T-helper 1 cell treated with Interleukin-12 subunit alpha and Interleukin-12 subunit beta and Interleukin-4 antibody, amounts not matched to agents 30 ng/mL and 1 ng/mL, for 36 hours (primary cell): ENCODE measurements at regions not wholly inside any gene's neighbourhood (a gene's known extent, or its start where the extent isn't known, plus 50 kb on each side); places are given as distances from the start of the nearest gene placed in this dataset.
"Not testable (repeated sequence)": the region's sequence is repeated elsewhere in the genome, so short reads cannot be mapped to it uniquely, and the experiment has no call there.

ENCODE experiments used
- intact Hi-C: fragments of 100-400 bp; cut with micrococcal nuclease; formaldehyde crosslinking; loops from one replicate; pipeline ENCODE4 v1.15.1; 2024

DNA sequence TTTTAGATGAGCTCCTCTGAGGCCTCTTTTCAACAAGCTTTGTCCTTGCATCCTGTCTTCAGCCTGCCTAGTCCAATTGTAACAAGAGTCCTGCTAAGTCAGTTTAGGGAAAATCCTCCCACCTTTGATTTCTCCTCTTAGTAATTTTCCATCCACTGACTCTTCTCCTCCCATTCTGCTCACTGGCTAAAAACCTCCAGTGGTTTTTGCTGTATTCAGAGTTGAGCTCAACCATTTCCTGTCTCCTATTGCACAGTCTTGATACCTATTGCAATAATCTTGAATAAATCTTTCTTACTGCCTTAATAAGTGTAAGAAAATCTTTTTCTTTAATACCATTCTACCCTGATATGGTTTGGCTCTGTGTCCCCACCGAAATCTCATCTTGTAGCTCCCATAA lies 117.8 kb upstream of the ENPP6 start:
- intact Hi-C loops = no loop called here

DNA sequence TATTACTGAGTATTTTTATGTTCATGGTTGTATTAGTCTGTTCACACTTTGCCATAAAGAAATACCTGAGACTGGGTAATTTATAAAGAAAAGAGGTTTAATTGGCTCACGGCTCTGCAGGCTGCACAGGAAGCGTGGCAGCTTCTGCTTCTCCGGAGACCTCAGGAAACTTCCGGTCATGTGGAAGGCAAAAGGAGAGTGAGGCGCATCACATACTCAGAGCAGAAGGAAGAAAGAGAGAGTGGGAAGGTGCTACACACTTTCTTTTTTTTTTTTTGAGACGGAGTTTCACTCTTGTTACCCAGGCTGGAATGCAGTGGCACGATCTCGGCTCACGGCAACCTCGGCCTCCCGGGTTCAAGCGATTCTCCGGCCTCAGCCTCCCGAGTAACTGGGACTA lies 115.8 kb upstream of the ENPP6 start:
- intact Hi-C loops = not testable (repeated sequence)

DNA sequence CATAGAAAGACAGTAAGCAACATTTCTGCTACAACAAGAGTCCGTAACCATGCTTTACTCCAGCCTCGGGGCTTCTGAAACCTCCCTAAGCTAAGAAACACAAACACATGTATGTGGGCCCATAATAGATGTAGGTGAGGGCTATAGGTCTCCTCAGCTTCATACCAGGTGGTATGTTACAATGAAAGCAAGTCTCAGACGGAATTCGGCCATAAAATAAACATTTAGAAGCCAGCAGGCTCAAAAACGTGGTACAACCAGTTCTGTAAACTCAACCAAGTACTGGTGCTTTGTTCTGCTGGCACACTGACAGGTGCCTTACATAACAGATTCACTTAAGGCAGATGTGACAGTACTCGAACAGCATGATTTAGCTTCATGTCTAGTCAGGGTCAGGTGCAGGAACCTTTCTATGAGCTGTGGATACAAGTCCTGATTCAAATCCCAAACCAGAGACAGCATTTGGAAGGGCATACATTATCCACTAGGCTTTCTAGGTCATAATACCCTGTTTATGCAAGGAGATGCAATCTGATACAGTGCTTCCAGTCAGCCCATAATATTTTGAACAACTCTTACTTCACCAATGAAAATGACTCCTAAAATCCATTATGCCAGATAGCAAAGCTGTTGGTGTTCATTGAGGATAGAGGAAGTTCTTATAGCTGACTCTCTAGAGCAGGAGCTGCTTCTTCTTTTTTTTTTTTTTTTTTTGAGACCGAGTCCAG lies 113.8 kb upstream of the ENPP6 start:
- intact Hi-C loops = no loop called here

DNA sequence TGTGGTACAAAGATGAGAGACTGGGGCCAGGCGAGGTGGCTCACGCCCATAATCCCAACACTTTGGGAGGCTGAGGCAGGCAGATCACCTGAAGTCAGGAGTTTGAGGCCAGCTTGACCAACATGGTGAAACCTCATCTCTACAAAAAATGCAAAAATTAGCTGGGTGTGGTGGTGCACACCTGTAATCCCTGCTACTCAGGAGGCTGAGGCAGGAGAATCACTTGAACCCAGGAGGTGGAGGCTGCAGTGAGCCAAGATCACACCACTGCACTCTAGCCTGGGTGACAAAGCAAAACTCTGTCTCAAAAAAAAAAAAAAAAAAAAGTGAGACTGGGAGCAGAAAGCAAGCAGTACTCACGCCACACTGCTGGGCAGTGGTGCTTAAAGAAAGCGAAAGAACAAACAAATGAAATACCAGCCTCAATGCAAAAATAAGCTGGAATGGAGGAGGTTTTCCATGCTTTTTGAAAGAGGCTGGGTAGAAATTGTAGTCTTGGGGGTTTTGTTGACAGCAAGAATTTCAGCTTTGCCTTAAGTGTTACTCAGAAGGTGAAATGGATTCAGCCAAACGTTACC lies 112.9 kb upstream of the ENPP6 start:
- intact Hi-C loops = not testable (repeated sequence)

DNA sequence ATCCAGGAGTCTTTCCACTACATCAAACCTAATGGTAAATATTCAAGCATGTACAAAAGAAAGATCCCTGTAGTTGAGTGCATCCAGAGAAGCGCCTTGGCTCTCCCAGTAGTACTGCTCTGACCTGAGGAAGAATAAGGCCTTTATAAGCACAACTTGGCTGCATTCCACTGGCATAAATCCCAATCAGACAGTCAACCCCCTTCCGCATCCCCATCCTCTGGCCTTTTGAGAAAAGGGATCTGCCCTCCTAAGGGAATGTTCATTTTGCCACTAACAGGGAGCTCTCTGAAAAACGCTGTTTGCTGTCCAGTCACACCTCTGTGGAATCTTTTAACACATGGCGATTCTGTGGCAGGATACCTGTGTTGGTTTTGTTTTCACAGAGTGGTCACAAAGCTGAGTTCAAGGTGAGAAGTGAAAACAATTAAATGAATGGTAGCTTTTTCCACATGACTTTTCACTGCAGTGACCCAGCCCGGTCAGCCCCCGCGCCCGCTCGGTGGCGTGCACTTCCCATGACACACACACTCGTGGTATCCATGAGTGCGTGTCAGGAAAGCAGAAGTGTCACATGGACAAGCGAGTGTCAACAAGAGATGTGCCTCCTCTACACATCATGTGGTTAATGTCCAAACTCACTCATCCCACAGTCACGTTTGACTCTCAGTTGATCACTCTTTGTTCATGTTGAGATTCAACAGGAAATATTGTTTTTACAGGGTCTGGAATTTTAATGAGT lies 112.2 kb upstream of the ENPP6 start:
- intact Hi-C loops = no loop called here

DNA sequence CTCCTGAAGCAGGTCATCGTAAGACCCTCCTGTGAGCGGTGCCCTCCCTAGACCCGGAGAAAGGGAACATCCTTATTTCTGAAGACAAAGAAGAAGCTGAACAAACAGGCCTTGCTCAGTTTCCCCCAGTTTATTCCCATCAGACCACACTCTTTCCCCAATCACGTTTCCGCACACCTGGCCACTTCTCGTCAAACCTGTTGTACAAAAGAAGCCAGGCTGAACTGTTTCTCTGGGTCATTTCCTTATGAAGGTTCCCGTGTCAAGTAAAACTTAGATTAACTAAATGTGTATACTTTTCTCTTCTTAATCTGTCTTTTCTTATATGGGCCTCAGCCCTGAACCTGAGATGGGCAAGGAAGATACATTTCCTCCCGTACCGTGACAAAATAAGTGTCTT lies 111.6 kb upstream of the ENPP6 start:
- intact Hi-C loops = no loop called here

DNA sequence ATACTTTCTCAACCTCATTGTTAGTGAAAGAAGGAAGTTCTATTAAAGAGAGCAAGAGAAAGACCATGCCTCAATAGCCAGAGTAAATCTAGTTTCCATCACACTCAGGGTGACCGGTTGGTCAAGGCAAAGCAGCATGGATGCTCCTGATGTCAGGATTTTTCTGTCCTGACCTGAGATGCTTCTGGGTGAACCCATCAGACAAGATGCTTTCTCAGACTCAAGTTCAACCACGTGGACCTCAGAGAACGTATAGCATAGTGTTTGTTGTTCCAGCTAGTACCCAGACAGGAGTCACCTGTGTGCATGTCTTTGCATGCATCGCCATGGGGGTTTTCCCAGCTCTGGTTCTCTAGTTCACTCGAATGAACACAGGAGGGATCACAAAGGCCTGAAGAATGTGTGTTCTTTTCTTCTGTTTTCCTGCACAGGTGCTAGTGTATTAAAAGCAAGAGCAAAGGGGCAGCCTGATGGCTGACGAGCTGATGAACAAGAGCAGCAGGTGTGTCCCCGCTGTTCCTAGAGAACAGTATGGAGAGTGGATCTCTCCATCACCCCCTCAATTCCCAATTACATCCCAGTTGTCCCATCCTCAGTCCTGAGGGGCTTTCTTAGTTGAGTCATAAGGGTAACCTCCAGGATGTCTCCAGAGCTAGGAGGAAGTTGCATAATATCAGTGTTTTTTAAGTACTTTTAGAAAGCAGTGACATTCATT lies 110.5 kb upstream of the ENPP6 start:
- intact Hi-C loops = loop anchor here (1.0 kb wide), 2 partner anchors 9 to 19 kb away; no protein-coding TSS in a partner anchor

DNA sequence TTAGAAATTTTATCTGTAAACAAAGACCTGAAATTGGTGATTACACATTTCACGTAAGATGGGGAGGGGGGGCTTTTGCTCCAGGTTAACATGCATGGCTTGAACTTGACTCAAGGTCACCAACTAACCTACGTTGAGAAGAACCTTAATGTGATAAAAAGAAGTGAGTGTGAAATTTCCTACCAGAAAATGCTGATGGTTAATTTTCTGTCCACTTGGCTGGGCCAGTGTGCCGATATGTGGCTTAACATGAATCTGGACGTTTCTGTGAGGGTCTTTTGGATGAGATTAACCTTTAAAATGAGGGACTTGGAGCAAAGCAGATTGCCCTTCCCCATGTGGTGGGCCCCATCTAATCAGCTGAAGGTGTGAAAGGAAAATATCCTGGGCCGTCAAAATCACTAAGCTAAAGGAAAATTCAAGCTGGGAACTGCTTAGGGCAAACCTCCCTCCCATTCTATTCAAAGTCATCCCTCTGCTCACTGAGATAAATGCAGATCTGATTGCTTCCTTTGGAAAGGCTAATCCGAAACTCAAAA lies 107.3 kb upstream of the ENPP6 start:
- intact Hi-C loops = no loop called here

DNA sequence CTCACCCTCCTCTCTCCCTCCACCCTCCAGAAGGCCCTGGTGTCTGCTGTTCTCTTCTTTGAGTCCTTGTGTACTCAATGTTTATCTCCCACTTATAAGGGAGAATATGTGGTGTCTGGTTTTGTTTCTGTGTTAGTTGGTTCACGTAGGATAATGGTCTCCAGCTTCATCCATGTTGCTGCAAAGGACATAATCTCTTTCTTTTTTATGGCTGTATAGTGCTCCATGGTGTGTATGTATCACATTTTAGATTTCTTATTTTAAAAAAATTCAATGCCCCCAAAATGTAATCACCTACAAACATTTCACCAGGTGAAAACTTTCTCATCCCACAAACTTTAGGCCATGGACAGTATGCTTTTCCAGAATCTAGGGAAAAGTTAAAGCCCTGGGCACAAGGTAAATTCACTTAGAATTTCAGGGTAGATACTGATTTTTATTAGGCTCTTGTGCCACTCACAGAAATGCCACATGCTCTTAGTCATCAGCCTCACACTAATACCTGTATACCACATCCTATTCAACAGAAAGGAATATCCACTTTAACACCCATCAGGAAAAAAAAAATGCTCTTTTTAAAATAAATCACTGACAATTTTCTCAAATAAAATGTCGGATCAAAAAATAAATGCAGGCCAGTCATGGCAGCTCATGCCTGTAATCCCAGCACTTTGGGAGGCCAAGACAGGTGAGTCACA lies 104.8 kb upstream of the ENPP6 start:
- intact Hi-C loops = no loop called here

DNA sequence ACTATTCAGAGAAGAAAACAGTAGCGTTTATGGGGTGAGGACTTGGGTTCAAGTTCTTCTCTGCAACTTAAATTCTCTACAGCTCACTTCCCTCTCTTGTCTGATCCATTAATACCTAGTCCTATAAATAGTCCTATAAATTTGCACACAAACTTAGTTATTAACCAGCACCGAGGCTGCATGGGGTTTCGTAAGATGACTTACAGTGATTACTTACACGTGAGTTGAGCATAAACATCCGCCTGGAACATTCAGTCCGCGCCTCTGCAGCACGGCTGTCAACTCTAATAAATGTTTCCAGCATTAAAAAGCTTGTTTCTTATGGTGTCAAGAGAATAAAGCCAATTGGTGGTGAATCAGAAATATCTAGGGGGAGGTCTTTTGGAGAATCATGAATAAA lies 103.0 kb upstream of the ENPP6 start:
- intact Hi-C loops = no loop called here

DNA sequence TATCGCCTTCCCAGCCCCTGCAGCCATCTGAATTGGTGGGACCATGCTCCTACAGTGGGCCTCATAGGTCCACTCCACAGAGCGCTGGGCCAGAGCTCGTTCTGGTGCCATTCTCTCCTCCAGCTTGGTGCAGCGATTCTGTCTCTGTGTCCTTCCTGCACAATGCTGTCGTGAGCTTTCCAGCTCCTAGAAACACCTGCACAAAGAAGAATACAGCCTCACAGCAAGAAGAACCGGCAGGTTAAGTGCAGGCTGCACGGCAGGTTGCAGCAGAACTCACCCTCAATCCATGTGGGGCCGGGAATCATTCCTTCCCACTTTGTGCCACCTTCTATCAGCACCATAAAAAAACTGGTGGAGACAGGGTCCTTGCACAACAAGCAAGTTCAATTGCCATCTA lies 101.2 kb upstream of the ENPP6 start:
- intact Hi-C loops = loop anchor here (1.0 to 2.0 kb wide), 10 partner anchors 9 to 218 kb away; partner anchors contain the start of gene IRF2

DNA sequence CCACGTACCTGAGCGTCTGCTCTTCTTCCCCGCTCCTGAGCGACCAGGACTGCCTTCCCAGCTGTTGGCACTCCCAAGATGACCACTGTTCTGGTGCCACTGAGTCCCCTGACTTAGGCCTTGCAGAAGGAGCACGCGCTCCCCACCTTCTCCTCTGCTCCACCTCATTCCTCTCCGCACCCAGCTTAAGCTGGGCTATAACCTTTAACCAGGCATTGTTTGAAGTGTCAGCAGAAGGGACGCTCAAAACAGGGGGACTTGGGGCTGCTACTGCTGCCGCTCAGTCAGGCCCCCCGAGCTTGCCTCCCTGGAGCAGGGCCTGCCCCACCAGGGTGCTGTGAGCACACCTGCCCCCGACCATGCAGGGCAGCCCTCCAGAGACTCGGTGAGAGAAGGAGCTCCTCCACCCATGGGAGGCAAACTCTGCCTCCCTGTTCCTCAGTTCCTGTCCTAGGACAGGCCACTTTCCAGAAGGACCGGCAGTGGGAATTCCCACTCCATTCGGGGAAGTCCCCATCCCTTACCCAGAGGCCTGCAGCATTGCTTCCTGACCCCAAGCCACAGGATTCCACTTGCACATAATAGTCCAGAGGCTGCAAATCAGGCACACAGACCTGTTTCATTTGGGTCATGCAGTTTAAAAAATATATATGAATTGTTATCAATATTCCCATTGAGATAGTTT lies 99.7 kb upstream of the ENPP6 start:
- intact Hi-C loops = no loop called here

DNA sequence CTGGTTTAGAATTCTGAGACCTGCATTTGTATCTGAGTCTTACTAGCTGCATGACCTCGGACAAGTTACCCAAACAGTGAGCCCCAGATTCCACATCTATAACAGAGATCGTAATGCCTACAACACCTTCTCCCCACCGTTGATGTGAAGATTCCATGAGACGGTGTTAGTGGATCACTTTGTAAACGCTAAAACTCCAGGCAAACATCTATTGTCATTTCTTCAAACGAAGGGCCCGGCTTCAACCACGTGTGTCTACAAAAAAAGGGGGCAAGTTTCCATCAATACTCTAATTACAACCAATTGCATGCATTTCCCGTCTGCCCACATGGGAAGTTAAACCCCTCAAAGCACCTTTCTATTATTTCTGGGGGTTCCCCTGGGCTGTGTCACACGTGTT lies 99.1 kb upstream of the ENPP6 start:
- intact Hi-C loops = no loop called here

DNA sequence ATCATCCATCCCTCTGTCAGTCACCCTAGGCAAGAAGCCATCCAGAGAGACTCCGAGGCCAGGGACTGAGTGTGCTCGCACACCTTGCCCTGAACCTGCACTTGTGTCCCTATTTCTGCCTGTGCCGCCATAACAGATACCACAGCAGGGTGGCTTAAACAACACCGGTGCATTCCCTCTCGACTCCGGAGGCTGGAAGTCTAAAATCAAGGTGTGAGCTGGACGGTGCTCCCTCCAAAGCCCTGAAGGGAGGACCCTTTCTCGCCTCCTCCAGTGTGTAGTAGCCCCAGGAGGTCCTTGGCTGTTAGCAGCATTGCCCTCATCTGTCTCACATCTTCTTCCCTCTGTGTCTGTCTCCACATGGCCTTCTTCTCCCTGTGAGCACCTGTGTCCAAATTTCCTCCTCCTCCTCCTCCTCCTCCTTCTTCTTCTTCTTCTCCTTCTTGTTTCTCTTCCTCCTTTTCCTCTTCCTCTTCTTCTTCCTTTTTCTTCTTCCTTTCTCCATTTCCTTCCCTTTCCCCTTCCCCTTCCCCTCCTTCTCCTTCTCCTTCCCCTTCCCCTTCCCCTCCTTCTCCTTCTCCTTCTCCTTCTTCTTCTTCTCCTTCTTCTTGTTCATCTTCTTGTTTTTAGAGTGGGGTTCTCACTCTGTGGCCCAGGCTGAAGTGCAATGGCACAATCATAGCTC lies 98.1 kb upstream of the ENPP6 start:
- intact Hi-C loops = no loop called here

DNA sequence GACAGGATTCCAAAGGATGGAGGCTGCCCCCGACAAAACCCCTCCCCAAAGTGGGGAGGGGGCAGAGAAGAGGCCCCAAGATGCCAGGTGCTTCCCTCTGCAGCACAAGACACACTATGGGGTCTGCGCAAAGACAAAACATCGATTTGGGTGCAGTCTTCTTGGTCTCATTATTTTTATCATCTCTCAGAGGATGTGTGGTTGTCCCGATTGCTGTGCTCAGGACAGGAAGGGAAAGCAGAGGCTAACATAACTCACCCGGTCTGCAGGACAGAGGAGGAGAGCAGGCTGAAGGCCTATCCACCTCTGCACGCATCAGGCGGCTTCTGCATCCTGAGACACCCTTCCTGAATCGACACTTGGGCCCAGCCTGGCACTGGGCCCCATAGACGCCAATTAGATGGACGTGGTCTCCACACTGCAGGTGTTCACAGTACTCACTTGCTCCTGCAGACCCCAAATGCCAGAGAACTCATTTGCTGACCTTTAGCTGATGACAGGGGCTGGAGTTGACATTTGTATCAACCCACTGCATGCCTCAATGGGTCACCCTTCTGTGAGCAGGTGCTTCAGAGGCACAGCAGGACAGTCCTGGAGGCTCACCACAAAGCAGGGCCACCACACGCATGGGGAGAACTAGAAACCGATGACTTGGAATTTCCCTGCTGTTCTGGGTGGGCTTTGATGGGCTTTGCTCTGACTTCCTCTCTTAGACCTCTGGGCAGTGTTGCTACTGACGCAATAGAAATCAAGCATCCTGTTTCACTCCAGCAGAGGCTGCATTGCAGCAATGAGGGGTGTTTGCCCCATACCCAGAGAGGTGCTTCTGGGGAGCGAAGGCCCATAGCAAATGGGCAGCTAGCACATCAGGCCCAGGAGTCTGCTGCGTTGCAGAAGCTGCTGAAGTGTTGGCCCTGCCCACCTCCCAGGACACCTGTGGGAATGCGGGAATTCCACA lies 96.3 kb upstream of the ENPP6 start:
- intact Hi-C loops = no loop called here

DNA sequence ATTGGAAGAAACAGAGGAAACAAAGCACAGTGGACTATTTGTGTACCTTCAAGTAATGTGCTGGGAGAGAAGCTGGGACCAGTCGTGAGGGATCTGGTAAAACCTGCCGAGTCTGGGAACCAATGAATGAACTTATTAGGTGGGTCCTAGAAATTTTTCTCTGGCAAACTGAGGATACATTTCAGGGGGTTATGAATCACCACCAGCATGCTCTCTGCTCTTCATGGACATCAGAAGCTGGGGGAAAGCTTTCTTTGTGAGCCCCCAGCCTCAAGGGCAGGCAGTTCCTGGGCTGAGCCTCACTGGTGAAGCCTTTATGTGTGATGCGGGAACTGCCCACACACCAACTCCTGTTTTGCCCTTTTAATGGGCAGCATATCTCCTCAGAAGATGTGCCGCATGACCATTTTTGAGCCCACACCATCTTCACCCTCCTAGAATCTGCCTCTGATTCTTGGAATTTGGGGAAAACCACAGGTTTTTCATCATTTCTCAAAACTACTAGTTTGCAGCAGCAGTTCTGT lies 95.4 kb upstream of the ENPP6 start:
- intact Hi-C loops = no loop called here

DNA sequence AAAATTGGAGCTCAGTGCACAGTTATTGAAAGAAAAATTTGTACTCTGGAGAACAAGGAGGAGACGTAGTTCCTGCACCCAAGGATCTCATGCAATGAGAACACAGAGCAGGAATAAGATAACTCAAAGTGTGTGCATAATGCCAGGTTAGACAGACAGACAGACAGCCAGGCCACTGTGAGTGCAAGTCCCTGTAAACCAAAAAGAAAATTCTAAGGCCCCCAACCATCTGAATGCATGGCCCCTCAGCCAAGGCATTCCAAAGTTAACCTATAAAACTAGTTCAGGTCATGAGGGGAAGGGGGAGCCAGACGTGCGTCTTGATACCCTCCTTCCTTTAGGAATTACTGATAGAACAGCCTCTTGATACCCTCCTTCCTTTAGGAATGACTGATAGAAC lies 94.5 kb upstream of the ENPP6 start:
- intact Hi-C loops = no loop called here
